Keratinocyte (primary cell): ENCODE measurements at regions not wholly inside any gene's neighbourhood (a gene's known extent, or its start where the extent isn't known, plus 50 kb on each side); places are given as distances from the start of the nearest gene placed in this dataset.

ENCODE experiments used
- CTCF ChIP-seq, 3 experiments: IDR thresholded peaks in 1 of 3; conservative IDR thresholded peaks in 1 of 3; optimal IDR thresholded peaks in 1 of 3; 2 replicates in 2 of 3; 3 replicates in 1 of 3; pipeline versions ENCODE3 to v1.5.1; 2011; ENCODE audit warnings: low read length in 3 of 3, mild to moderate bottlenecking in 3 of 3, moderate library complexity in 2 of 3, control low read depth in 1 of 3, inconsistent platforms in 1 of 3; ENCODE audit not compliant: insufficient read depth in 2 of 3; ENCODE audit errors: extremely low read depth in 1 of 3
- EZH2 ChIP-seq: IDR thresholded peaks from one replicate; pipeline ENCODE4 v1.6.1; 2012; ENCODE audit warnings: inconsistent platforms, mild to moderate bottlenecking, low read length, moderate library complexity

GRCh38 chr3:5717254-5717653, 529.7 kb downstream of the EDEM1 start:
- TF ChIP-seq CTCF (optimal IDR thresholded peaks at IDR 0.05 in 1 of 3, IDR thresholded peaks at IDR 0.05 in 1 of 3, conservative IDR thresholded peaks at IDR 0.05 in 1 of 3; ENCODE audit: extremely low read depth in 1 of 3, insufficient read depth in 2 of 3, low read length in 3 of 3) = no peak
- no peak for TF ChIP-seq EZH2
